Testis (tissue), 2 donors: ENCODE measurements at regions not wholly inside any gene's neighbourhood (a gene's known extent, or its start where the extent isn't known, plus 50 kb on each side); places are given as distances from the start of the nearest gene placed in this dataset.

Source experiments
- DNase-seq: peaks from one replicate; pipeline ENCODE4 v3.0.0-alpha.2; 2019
- H3K27ac ChIP-seq, 2 donors: fragments of 200-600 bp; sonication (generic); one replicate each; pipeline ENCODE4 v1.5.1; 2019
- H3K27me3 ChIP-seq: fragments of 200-600 bp; sonication (generic); one replicate; pipeline ENCODE4 v1.5.1; 2019
- H3K36me3 ChIP-seq: fragments of 200-600 bp; sonication (generic); one replicate; pipeline ENCODE4 v1.5.1; 2017; ENCODE audit warnings: low read depth; ENCODE audit errors: missing control alignments
- H3K4me1 ChIP-seq: fragments of 200-600 bp; sonication (generic); one replicate; pipeline ENCODE4 v1.5.1; 2019
- H3K4me3 ChIP-seq, 2 donors: fragments of 200-600 bp; sonication (generic); one replicate each; pipeline ENCODE4 v1.5.1; 2017 to 2019
- H3K9me3 ChIP-seq: fragments of 200-600 bp; sonication (generic); one replicate; pipeline ENCODE4 v1.5.1; 2017
- CTCF ChIP-seq, 3 experiments: fragments of 450-650 bp in 2 of 3; fragments of 200-600 bp in 1 of 3; sonication (generic) in 1 of 3; IDR thresholded peaks; one replicate each; pipeline ENCODE4 v1.5.1; 2016 to 2019; ENCODE audit warnings: antibody characterized with exemption in 3 of 3, mild to moderate bottlenecking in 2 of 3, moderate library complexity in 1 of 3
- POLR2A ChIP-seq: fragments of 450-650 bp; IDR thresholded peaks from one replicate; pipeline ENCODE4 v1.6.1; 2017; ENCODE audit warnings: antibody characterized with exemption, mild to moderate bottlenecking, moderate library complexity
- WGBS, 2 donors: methylation state at CpG; one replicate each; pipeline ENCODE4 v1.1.5; 2018; 5-methylcytosine and 5-hydroxymethylcytosine counted together
- intact Hi-C: fragments of 100-400 bp; cut with DNase I; formaldehyde crosslinking; loops from one replicate; pipeline ENCODE4 v1.15.1; 2023; ENCODE audit warnings: low total_unique reads

GRCh38 chr2:167875529-167875928 lies 371.9 kb downstream of the STK39 start:
- Histone ChIP-seq H3K27me3 (no peaks in the 10 kb centered on the region), H3K4me1 (no peaks in the 10 kb centered on the region), H3K9me3 (no peaks in the 10 kb centered on the region), H3K27ac (no peak overlapping the region), H3K4me3 (no peak overlapping the region), H3K36me3 (no peaks in the 10 kb centered on the region)
- no peak for DNase-seq
- TF ChIP-seq CTCF (IDR thresholded peaks at IDR 0.05): no peak
- no peak for TF ChIP-seq POLR2A
- intact Hi-C loops: no loop called here
- 69 to 80% methylated on average over 4 of the region's 4 CpGs for WGBS, 2 donors

- no peaks in the 10 kb centered on the region for H3K36me3 ChIP-seq
- H3K9me3 ChIP-seq: no peaks in the 10 kb centered on the region
- no peaks in the 10 kb centered on the region for H3K4me1 ChIP-seq
- H3K27ac ChIP-seq: no peak overlapping the region
- intact Hi-C loops: no loop called here
- H3K27me3 ChIP-seq: no peaks in the 10 kb centered on the region
- H3K4me3 ChIP-seq: no peak overlapping the region
- TF ChIP-seq POLR2A (no peak), CTCF (IDR thresholded peaks at IDR 0.05) (no peak)
- 85 to 91% methylated on average over 4 of the region's 4 CpGs for WGBS, 2 donors
- no peak for DNase-seq
Measured at GRCh38 chr2:167874812-167875211, 372.6 kb downstream of the STK39 start.

GRCh38 chr2:167871286-167871685 lies 376.1 kb downstream of the STK39 start:
- Histone ChIP-seq H3K27ac (no peak overlapping the region), H3K36me3 (no peaks in the 10 kb centered on the region), H3K27me3 (no peaks in the 10 kb centered on the region), H3K4me1 (no peaks in the 10 kb centered on the region), H3K4me3 (no peak overlapping the region), H3K9me3 (no peaks in the 10 kb centered on the region)
- TF ChIP-seq POLR2A: no peak
- no peak for TF ChIP-seq CTCF (IDR thresholded peaks at IDR 0.05)
- intact Hi-C loops: no loop called here
- 78 to 87% methylated on average over 2 of the region's 2 CpGs for WGBS, 2 donors
- no peak for DNase-seq

GRCh38 chr2:167869200-167869599 lies 378.2 kb downstream of the STK39 start:
- no peaks in the 10 kb centered on the region for H3K27me3 ChIP-seq
- H3K4me1 ChIP-seq: no peaks in the 10 kb centered on the region
- intact Hi-C loops: no loop called here
- no peak overlapping the region for H3K4me3 ChIP-seq
- H3K9me3 ChIP-seq: no peaks in the 10 kb centered on the region
- H3K27ac ChIP-seq: no peak overlapping the region
- no peak for TF ChIP-seq POLR2A
- TF ChIP-seq CTCF (IDR thresholded peaks at IDR 0.05): no peak
- no peaks in the 10 kb centered on the region for H3K36me3 ChIP-seq
- no peak for DNase-seq
- 75% methylated on average over 6 of the region's 6 CpGs for WGBS, 2 donors

- no peaks in the 10 kb centered on the region for H3K36me3 ChIP-seq
- TF ChIP-seq POLR2A (no peak), CTCF (IDR thresholded peaks at IDR 0.05) (no peak)
- 94% methylated on average over 2 of the region's 2 CpGs for WGBS, 2 donors
- H3K4me1 ChIP-seq: no peaks in the 10 kb centered on the region
- H3K9me3 ChIP-seq: no peaks in the 10 kb centered on the region
- H3K4me3 ChIP-seq: no peak overlapping the region
- DNase-seq: no peak
- intact Hi-C loops: no loop called here
- H3K27ac ChIP-seq: no peak overlapping the region
- no peaks in the 10 kb centered on the region for H3K27me3 ChIP-seq
Measured at GRCh38 chr2:167863377-167863776, 384.0 kb downstream of the STK39 start.
